OCI-LY3 (cell line): ENCODE measurements at regions not wholly inside any gene's neighbourhood (a gene's known extent, or its start where the extent isn't known, plus 50 kb on each side); places are given as distances from the start of the nearest gene placed in this dataset.

Source experiments
- H2AFZ ChIP-seq: fragments of 200-600, 300-600 bp; shearing (Covaris generic); 2 replicates; pipeline ENCODE4 v1.6.0; 2014; ENCODE audit warnings: antibody characterized with exemption, low read depth, low read length
- H3K27ac ChIP-seq: fragments of 200-600, 300-600 bp; sonication (generic); 2 replicates; pipeline ENCODE4 v1.5.1; 2014; ENCODE audit warnings: mild to moderate bottlenecking, low read length, moderate library complexity, mixed read lengths
- H3K27me3 ChIP-seq: fragments of 200-600, 300-600 bp; sonication (generic); 2 replicates; pipeline ENCODE4 v1.6.1; 2014; ENCODE audit warnings: low read depth, low read length, mixed read lengths
- H3K36me3 ChIP-seq: fragments of 200-600, 300-600 bp; sonication (generic); replicated peaks from 2 replicates; pipeline ENCODE3; 2014; ENCODE audit warnings: low read depth, low read length, mixed read lengths
- H3K4me1 ChIP-seq: fragments of 300-600, 200-600 bp; sonication (generic); 2 replicates; pipeline ENCODE4 v1.6.1; 2014; ENCODE audit warnings: low read length, mixed read lengths
- H3K4me2 ChIP-seq: fragments of 200-600, 300-600 bp; sonication (generic); 2 replicates; pipeline ENCODE4 v1.6.1; 2014; ENCODE audit warnings: low read length, mixed read lengths
- H3K4me3 ChIP-seq: fragments of 300-600, 200-600 bp; sonication (generic); 2 replicates; pipeline ENCODE4 v1.5.1; 2014; ENCODE audit warnings: antibody characterized with exemption, mild to moderate bottlenecking, low read length, moderate library complexity
- H3K79me2 ChIP-seq: fragments of 300-600, 200-600 bp; shearing (Covaris generic); 2 replicates; pipeline ENCODE4 v1.6.1; 2014; ENCODE audit warnings: mild to moderate bottlenecking, low read length, mixed read lengths
- H3K9ac ChIP-seq: fragments of 300-600, 200-600 bp; shearing (Covaris generic); 2 replicates; pipeline ENCODE4 v1.6.0; 2014; ENCODE audit warnings: mild to moderate bottlenecking, low read length, moderate library complexity
- H3K9me3 ChIP-seq: fragments of 200-600, 300-600 bp; shearing (Covaris generic); 2 replicates; pipeline ENCODE4 v1.6.1; 2014; ENCODE audit warnings: low read length, mixed read lengths; ENCODE audit not compliant: insufficient read depth
- H4K20me1 ChIP-seq: fragments of 200-600, 300-600 bp; sonication (generic); 2 replicates; pipeline ENCODE4 v1.6.1; 2016; ENCODE audit warnings: low read length, mixed read lengths; ENCODE audit not compliant: insufficient read depth
- CTCF ChIP-seq: fragments of 200-600, 300-600 bp; sonication (generic); IDR thresholded peaks from 2 replicates; pipeline ENCODE4 v1.5.1; 2014; ENCODE audit warnings: antibody characterized with exemption, low read length, low read depth
- EZH2phosphoT487 ChIP-seq: fragments of 200-600 bp; shearing (Covaris generic); IDR thresholded peaks from 2 replicates; pipeline ENCODE4 v1.6.1; 2018; ENCODE audit warnings: antibody characterized with exemption, mixed run types, low read depth

GRCh38 chr7:131149429-131149773 is 178.3 kb upstream of the MKLN1 start:
- Histone ChIP-seq H3K4me1 (no peaks in the 10 kb centered on the region), H3K9ac (no peak overlapping the region), H3K27ac (no peak overlapping the region), H3K79me2 (no peaks in the 10 kb centered on the region), H3K36me3 (no peaks in the 10 kb centered on the region), H3K4me2 (no peak overlapping the region), H3K4me3 (no peak overlapping the region), H3K27me3 (peaks cover 7% of the 10 kb centered on the region; the same call in 1 of the 2 replicates), H4K20me1 (no peaks in the 10 kb centered on the region), H2AFZ (no peak overlapping the region), H3K9me3 (no peaks in the 10 kb centered on the region)
- no peak for TF ChIP-seq CTCF
- no peak for TF ChIP-seq EZH2phosphoT487

GRCh38 chr7:131149840-131150239 is 177.8 kb upstream of the MKLN1 start:
- Histone ChIP-seq H3K4me1 (no peaks in the 10 kb centered on the region), H2AFZ (no peak overlapping the region), H3K79me2 (no peaks in the 10 kb centered on the region), H3K4me3 (no peak overlapping the region), H3K27me3 (peaks cover 7% of the 10 kb centered on the region; the same call in 1 of the 2 replicates), H4K20me1 (no peaks in the 10 kb centered on the region), H3K9me3 (no peaks in the 10 kb centered on the region), H3K36me3 (no peaks in the 10 kb centered on the region), H3K27ac (no peak overlapping the region), H3K4me2 (no peak overlapping the region), H3K9ac (no peak overlapping the region)
- TF ChIP-seq CTCF (no peak), EZH2phosphoT487 (no peak)

- Histone ChIP-seq H3K27ac (no peak overlapping the region), H3K79me2 (no peaks in the 10 kb centered on the region), H3K9ac (no peak overlapping the region), H2AFZ (no peak overlapping the region), H4K20me1 (no peaks in the 10 kb centered on the region), H3K4me3 (no peak overlapping the region), H3K4me1 (no peaks in the 10 kb centered on the region), H3K27me3 (peaks cover 7% of the 10 kb centered on the region; the same call in 1 of the 2 replicates), H3K4me2 (no peak overlapping the region), H3K36me3 (no peaks in the 10 kb centered on the region), H3K9me3 (no peaks in the 10 kb centered on the region)
- TF ChIP-seq EZH2phosphoT487 (no peak), CTCF (no peak)
Observed at GRCh38 chr7:131151034-131151433, 176.6 kb upstream of the MKLN1 start.

GRCh38 chr7:131152766-131153165 is 174.9 kb upstream of the MKLN1 start:
- H3K9ac ChIP-seq = no peak overlapping the region
- H4K20me1 ChIP-seq = no peaks in the 10 kb centered on the region
- H3K4me1 ChIP-seq = no peaks in the 10 kb centered on the region
- no peak overlapping the region for H3K4me3 ChIP-seq
- H3K79me2 ChIP-seq = no peaks in the 10 kb centered on the region
- no peak for TF ChIP-seq EZH2phosphoT487
- TF ChIP-seq CTCF = no peak
- no peaks in the 10 kb centered on the region for H3K9me3 ChIP-seq
- H3K27me3 ChIP-seq = peaks cover 7% of the 10 kb centered on the region; the same call in 1 of the 2 replicates
- no peak overlapping the region for H2AFZ ChIP-seq
- no peak overlapping the region for H3K27ac ChIP-seq
- H3K4me2 ChIP-seq = no peak overlapping the region
- no peaks in the 10 kb centered on the region for H3K36me3 ChIP-seq
